LNCaP clone FGC (cell line): ENCODE measurements at regions not wholly inside any gene's neighbourhood (a gene's known extent, or its start where the extent isn't known, plus 50 kb on each side); places are given as distances from the start of the nearest gene placed in this dataset.

Source experiments
- DNase-seq: peaks from one replicate; pipeline ENCODE4 v3.0.0-alpha.2; 2011; ENCODE audit warnings: low read depth
- H3K4me3 ChIP-seq: 2 replicates; pipeline ENCODE4 v1.5.1; 2011; ENCODE audit warnings: mild to moderate bottlenecking, low read depth, low read length, control low read depth
- TF ChIP-seq, protein P1 (sequence below): IDR thresholded peaks from 2 replicates; pipeline ENCODE4 v1.5.1; 2012; ENCODE audit warnings: mild to moderate bottlenecking; ENCODE audit not compliant: control insufficient read depth, insufficient read depth; ENCODE audit errors: extremely low read depth

DNA sequence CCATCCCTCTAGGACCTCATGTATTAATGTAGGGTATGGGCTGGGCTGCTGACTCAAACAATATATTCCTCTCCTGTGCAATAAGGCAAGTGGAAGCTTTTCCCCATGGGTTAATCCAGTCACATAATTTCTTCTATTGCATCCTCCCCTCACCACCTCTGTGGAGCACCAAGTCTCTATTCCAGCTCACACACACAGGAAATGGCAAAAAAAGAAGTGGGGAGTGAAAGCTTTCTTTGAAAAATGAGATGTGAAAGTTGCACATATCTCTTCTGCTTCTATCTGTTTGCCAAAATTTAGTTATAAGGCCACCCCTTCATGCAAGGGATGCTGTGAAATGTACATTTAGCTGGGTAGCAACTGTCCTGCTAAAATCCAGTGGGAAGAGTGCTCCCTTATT is 121.3 kb downstream of the CDC42EP3 start:
- DNase-seq, result no peak
- TF ChIP-seq, protein P1, sequence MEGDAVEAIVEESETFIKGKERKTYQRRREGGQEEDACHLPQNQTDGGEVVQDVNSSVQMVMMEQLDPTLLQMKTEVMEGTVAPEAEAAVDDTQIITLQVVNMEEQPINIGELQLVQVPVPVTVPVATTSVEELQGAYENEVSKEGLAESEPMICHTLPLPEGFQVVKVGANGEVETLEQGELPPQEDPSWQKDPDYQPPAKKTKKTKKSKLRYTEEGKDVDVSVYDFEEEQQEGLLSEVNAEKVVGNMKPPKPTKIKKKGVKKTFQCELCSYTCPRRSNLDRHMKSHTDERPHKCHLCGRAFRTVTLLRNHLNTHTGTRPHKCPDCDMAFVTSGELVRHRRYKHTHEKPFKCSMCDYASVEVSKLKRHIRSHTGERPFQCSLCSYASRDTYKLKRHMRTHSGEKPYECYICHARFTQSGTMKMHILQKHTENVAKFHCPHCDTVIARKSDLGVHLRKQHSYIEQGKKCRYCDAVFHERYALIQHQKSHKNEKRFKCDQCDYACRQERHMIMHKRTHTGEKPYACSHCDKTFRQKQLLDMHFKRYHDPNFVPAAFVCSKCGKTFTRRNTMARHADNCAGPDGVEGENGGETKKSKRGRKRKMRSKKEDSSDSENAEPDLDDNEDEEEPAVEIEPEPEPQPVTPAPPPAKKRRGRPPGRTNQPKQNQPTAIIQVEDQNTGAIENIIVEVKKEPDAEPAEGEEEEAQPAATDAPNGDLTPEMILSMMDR, result no peak
- no peak overlapping the region for H3K4me3 ChIP-seq

DNA sequence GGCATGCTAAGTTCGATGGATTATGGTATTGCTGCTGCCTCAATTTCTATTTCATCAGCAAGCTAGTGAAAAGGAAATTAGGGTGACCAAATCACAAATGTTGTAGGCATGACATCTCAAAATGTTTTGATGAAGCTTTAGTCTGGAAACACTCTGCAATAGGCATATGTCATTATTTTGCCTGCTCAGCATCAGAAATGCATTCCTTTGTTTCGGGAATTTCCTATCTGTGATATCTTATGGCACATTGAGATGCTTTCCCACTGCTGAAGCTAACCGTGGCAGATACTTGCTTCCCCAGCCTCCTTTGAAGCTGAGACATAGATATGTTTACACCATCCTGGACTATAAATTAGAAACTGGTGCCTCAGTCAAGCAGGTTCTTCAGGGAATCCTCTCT is 119.7 kb downstream of the CDC42EP3 start:
- no peak for DNase-seq
- H3K4me3 ChIP-seq, result no peak overlapping the region
- TF ChIP-seq, protein P1, result no peak

DNA sequence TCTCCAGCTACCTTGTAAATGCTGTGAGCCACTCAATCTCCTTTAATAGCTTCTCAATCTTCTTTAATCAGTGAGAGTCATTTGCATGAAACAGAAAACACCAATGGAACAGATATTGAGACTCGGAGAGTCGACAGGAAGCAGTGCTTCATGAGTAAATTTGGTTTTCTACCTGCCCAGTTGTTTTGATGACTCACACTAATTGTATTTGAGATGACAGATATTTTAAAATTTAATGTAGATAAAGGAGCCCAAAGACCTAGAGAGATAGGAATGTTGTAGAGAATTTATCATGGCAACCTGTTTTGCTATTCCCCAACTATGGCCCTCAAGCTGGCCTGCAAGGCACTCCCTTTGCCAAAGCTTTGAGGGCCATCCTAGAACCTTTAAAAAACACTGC is 119.1 kb downstream of the CDC42EP3 start:
- TF ChIP-seq, protein P1, result no peak
- no peak overlapping the region for H3K4me3 ChIP-seq
- no peak for DNase-seq

DNA sequence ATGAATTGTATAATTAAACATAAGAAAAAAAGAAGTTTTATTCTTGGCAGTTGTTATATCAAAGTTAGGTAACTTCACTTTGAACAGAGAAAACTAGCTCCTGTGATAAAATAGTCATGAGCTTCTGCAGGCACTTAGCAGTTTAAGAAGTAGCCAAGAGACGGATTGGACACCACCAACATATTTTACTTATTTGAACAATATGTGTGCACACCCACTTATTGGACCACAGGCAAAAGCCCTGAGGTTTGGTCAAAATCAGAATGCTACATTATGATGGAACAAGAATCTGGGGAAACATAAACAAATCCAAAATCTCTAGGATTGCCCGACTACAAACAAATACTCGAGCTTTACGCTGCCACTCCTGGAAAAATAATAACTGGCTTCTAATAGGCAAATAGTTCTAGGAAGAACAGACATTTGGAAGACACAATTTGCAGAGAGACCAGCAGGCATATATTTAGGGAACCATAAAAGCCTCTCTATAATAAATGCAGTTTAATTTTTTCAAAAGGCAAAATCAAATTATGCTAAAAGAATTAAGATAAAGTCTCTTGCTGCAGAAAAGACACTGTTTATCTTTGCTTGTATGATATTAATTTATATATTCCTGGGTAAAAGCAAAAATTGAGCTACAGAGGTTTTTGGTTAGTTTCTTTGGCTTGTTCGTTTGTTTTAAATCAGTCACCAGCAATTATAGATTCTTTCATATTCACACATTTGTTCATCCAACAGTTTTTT is 117.9 kb downstream of the CDC42EP3 start:
- no peak for DNase-seq
- TF ChIP-seq, protein P1, result no peak
- H3K4me3 ChIP-seq, result no peak overlapping the region

DNA sequence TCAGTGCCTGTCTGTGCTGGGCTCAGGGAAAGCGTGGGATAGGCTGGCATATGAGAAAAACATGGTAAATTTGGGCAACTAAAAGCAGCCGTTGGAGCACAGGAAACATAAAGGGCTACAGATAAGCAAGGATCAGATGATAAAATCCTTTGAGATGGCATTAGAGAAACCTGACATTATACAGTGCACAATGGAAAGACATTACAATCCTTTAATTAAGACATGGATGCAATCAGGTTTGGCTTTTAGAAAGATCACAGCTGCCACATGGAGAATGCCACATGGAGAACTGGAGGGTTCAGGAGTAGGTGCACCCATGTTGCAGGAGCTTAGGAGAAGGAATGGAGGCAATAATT is 117.3 kb downstream of the CDC42EP3 start:
- no peak for DNase-seq

DNA sequence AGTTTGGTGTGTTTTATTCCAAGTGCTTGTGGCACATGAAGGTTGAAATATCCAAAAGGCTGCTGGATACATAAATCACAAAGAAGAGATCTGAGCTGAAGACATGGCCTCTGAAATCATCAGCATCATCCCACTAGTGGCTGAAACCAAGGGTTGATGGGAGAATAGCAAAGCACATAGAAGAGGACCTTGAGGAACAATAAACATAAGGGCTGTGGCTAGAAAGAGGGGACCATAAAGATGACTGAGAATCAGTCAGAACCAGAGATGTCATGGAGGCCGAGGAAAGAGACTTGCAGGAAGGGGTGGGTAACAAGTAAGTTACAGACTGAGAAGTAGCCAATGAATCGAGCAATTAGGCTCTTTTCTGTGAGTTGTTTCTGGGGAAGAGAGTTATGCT is 116.8 kb downstream of the CDC42EP3 start:
- no peak for DNase-seq
- TF ChIP-seq, protein P1, result no peak
- H3K4me3 ChIP-seq, result no peak overlapping the region

More for the DNA sequence above, 117.3 kb downstream of the CDC42EP3 start:
- H3K4me3 ChIP-seq, result no peak overlapping the region
- TF ChIP-seq, protein P1, result no peak

DNA sequence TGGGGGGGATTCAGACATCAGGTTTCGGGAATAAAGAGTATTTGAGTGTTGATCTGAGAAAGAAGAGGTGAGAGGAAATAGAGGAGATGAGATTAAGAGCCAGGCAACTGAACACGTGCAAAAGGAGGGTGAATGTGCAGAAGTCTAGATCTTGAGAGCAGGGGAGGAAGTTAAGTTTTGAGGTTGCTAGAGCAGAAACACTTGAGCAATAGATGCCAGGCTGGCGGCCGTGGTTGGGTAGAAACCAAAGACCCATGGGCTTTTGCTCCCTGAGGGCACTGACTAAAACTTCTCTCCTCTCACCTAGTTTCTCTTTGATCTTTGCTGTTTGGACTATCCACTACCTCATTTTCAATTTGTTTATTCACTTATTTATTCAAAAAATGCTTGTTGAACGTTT is 116.0 kb downstream of the CDC42EP3 start:
- TF ChIP-seq, protein P1, result no peak
- H3K4me3 ChIP-seq, result no peak overlapping the region
- DNase-seq, result no peak
